ENCODE measurements at regions not wholly inside any gene's neighbourhood (a gene's known extent, or its start where the extent isn't known, plus 50 kb on each side); places are given as distances from the start of the nearest gene placed in this dataset.
"Not testable (repeated sequence)": the region's sequence is repeated elsewhere in the genome, so short reads cannot be mapped to it uniquely, and the experiment has no call there.

DNA sequence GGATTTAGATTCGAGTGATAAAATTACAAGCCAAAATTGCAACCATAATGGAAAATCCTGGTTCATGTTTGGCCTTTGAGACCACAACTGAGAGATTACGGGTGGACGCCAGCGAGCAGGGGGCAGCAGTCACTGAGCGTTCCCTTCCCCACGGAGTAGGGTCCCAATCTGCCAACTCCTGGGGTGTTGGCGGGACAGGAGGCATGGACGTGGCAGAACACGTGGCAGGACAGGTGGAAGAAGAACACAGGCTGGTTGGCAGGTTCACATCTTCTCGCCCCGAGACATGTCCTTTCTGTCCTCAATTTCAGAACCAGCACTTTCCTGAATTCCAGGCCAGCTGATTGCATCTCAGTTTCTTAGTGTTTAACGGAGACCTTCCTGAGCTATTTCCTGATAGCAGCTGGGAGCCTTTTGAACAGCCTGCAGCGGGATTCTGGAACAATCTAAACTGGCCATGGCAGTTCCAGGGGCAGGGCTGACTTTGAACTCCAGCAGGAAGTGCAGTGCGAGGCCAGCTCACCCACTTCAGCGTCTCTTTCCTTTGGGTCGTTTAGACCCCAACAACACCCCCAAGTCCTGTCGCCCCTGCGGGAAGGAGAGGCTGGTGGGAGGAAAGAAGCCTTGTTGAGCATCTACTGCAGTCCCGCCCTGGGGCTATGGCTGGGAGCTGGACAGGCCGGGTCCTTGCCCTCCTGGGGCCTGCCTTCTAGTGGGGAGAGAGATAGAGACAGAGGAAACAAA is 159.1 kb upstream of the FOXF1 start:
- Histone ChIP-seq H3K9me3 (ENCODE audit: control insufficient read depth, insufficient read depth, low read length) (no peaks in the 10 kb centered on the region), H3F3A (ENCODE audit: control insufficient read depth, insufficient read depth) (no peaks in the 10 kb centered on the region), H3K27ac (ENCODE audit: low read depth, low read length) (no peak overlapping the region), H3K27me3 (ENCODE audit: control insufficient read depth, low read length) (0 out of 2 replicates have a peak, but pooled peaks cover 4% of the 10 kb centered on the region), H3K4me1 (ENCODE audit: control insufficient read depth, low read length) (no peaks in the 10 kb centered on the region), H3K4me2 (ENCODE audit: low read length) (no peak overlapping the region), H4K20me1 (ENCODE audit: control insufficient read depth, insufficient read depth, low read depth, low read length) (no peaks in the 10 kb centered on the region), H3K36me3 (ENCODE audit: control insufficient read depth, low read length) (no peaks in the 10 kb centered on the region), H3K4me3 (ENCODE audit: low read length) (no peak overlapping the region), H3K9me2 (replicated peaks; ENCODE audit: control insufficient read depth, low read length) (no peaks in the 10 kb centered on the region), H3K79me2 (ENCODE audit: control insufficient read depth, low read length) (no peaks in the 10 kb centered on the region)
- TF ChIP-seq, protein P1, sequence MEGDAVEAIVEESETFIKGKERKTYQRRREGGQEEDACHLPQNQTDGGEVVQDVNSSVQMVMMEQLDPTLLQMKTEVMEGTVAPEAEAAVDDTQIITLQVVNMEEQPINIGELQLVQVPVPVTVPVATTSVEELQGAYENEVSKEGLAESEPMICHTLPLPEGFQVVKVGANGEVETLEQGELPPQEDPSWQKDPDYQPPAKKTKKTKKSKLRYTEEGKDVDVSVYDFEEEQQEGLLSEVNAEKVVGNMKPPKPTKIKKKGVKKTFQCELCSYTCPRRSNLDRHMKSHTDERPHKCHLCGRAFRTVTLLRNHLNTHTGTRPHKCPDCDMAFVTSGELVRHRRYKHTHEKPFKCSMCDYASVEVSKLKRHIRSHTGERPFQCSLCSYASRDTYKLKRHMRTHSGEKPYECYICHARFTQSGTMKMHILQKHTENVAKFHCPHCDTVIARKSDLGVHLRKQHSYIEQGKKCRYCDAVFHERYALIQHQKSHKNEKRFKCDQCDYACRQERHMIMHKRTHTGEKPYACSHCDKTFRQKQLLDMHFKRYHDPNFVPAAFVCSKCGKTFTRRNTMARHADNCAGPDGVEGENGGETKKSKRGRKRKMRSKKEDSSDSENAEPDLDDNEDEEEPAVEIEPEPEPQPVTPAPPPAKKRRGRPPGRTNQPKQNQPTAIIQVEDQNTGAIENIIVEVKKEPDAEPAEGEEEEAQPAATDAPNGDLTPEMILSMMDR (IDR thresholded peaks at IDR 0.05; ENCODE audit: low read depth, low read length, poor library complexity, severe bottlenecking): no peak
- TF ChIP-seq EZH2phosphoT487 (IDR thresholded peaks at IDR 0.05; ENCODE audit: borderline replicate concordance, low read length): no peak

DNA sequence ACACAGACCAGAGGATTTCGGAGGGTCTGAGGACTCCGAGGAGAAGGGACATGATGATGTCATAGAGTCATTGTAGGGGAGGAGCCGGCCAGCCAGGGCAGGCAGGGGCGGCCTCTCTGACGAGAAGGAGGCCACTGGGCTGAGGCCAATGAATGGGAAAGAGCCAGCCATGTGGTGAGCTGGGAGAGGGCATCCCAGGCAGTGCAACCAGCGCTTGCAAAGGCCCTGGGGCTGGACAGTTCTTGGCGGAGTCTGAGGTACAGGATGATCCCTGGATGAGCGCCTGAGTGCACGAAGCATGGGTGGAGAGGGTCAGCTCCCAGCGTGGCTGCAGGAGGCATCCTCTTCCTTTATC is 158.6 kb upstream of the FOXF1 start:
- not testable (repeated sequence) for H3K27me3 ChIP-seq (ENCODE audit: control insufficient read depth, low read length); H3K9me2 ChIP-seq (replicated peaks; ENCODE audit: control insufficient read depth, low read length); H3K9me3 ChIP-seq (ENCODE audit: control insufficient read depth, insufficient read depth, low read length); H3K27ac ChIP-seq (ENCODE audit: low read depth, low read length); H3F3A ChIP-seq (ENCODE audit: control insufficient read depth, insufficient read depth); H3K4me1 ChIP-seq (ENCODE audit: control insufficient read depth, low read length); H3K4me3 ChIP-seq (ENCODE audit: low read length); H3K79me2 ChIP-seq (ENCODE audit: control insufficient read depth, low read length); H3K36me3 ChIP-seq (ENCODE audit: control insufficient read depth, low read length); H3K4me2 ChIP-seq (ENCODE audit: low read length); H4K20me1 ChIP-seq (ENCODE audit: control insufficient read depth, insufficient read depth, low read depth, low read length)

DNA sequence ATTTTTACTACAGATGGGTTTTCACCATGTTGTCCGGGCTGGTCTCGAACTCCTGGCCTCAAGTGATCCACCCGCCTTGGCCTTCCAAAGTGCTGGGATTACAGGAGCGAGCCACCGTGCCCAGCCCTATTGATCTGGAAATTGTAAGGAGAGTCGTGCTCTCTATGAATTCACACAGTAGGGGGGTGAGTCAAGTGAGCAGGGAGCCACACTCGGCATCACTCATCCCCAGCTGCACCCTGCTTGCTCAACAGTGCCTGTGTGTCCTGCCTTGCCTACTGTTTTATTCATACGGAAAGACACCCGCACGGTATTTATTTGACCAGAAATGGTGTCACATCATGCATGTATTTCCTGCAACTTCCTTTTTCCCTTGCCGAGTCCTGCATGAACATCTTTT is 157.2 kb upstream of the FOXF1 start:
- Histone ChIP-seq H3K4me2 (ENCODE audit: low read length) (no peak overlapping the region), H3K36me3 (ENCODE audit: control insufficient read depth, low read length) (no peaks in the 10 kb centered on the region), H3K9me2 (replicated peaks; ENCODE audit: control insufficient read depth, low read length) (no peaks in the 10 kb centered on the region), H3K4me1 (ENCODE audit: control insufficient read depth, low read length) (no peaks in the 10 kb centered on the region), H3F3A (ENCODE audit: control insufficient read depth, insufficient read depth) (no peaks in the 10 kb centered on the region), H3K9me3 (ENCODE audit: control insufficient read depth, insufficient read depth, low read length) (no peaks in the 10 kb centered on the region), H3K27ac (ENCODE audit: low read depth, low read length) (no peak overlapping the region), H3K79me2 (ENCODE audit: control insufficient read depth, low read length) (no peaks in the 10 kb centered on the region), H4K20me1 (ENCODE audit: control insufficient read depth, insufficient read depth, low read depth, low read length) (no peaks in the 10 kb centered on the region), H3K4me3 (ENCODE audit: low read length) (no peak overlapping the region), H3K27me3 (ENCODE audit: control insufficient read depth, low read length) (0 out of 2 replicates have a peak, but pooled peaks cover 4% of the 10 kb centered on the region)
- no peak for TF ChIP-seq EZH2phosphoT487 (IDR thresholded peaks at IDR 0.05; ENCODE audit: borderline replicate concordance, low read length)
- TF ChIP-seq, protein P1 (IDR thresholded peaks at IDR 0.05; ENCODE audit: low read depth, low read length, poor library complexity, severe bottlenecking): no peak

DNA sequence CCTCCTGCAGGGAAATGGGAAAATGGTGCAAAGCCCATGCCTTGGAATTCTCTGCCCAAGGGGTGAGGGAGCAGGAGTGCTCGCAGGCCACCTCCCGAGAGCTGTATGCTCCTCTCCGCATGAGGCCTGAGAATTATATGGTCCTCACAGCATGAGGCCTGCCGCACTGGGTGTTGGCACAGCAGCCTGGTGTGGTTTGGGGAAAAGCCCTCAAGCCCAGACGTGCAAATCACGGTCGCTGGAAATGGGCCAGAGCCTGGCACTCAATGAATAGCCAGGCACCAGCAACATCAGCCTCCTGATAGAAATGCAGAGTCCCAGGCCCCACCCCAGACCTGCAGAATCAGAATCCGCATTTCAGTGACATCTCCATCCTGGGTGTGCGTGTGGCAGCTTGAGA is 156.4 kb upstream of the FOXF1 start:
- 0 out of 2 replicates have a peak, but pooled peaks cover 4% of the 10 kb centered on the region for H3K27me3 ChIP-seq (ENCODE audit: control insufficient read depth, low read length)
- H3K9me2 ChIP-seq (replicated peaks; ENCODE audit: control insufficient read depth, low read length): no peaks in the 10 kb centered on the region
- no peak for TF ChIP-seq EZH2phosphoT487 (IDR thresholded peaks at IDR 0.05; ENCODE audit: borderline replicate concordance, low read length)
- TF ChIP-seq, protein P1 (IDR thresholded peaks at IDR 0.05; ENCODE audit: low read depth, low read length, poor library complexity, severe bottlenecking): no peak
- H3K27ac ChIP-seq (ENCODE audit: low read depth, low read length): no peak overlapping the region
- H3K4me1 ChIP-seq (ENCODE audit: control insufficient read depth, low read length): no peaks in the 10 kb centered on the region
- no peaks in the 10 kb centered on the region for H3K36me3 ChIP-seq (ENCODE audit: control insufficient read depth, low read length)
- H3F3A ChIP-seq (ENCODE audit: control insufficient read depth, insufficient read depth): no peaks in the 10 kb centered on the region
- H3K9me3 ChIP-seq (ENCODE audit: control insufficient read depth, insufficient read depth, low read length): no peaks in the 10 kb centered on the region
- no peaks in the 10 kb centered on the region for H3K79me2 ChIP-seq (ENCODE audit: control insufficient read depth, low read length)
- H3K4me2 ChIP-seq (ENCODE audit: low read length): no peak overlapping the region
- no peak overlapping the region for H3K4me3 ChIP-seq (ENCODE audit: low read length)
- H4K20me1 ChIP-seq (ENCODE audit: control insufficient read depth, insufficient read depth, low read depth, low read length): no peaks in the 10 kb centered on the region

Measured in DOHH2 (cell line).